ENCODE measurements at regions not wholly inside any gene's neighbourhood (a gene's known extent, or its start where the extent isn't known, plus 50 kb on each side); places are given as distances from the start of the nearest gene placed in this dataset.

DNA sequence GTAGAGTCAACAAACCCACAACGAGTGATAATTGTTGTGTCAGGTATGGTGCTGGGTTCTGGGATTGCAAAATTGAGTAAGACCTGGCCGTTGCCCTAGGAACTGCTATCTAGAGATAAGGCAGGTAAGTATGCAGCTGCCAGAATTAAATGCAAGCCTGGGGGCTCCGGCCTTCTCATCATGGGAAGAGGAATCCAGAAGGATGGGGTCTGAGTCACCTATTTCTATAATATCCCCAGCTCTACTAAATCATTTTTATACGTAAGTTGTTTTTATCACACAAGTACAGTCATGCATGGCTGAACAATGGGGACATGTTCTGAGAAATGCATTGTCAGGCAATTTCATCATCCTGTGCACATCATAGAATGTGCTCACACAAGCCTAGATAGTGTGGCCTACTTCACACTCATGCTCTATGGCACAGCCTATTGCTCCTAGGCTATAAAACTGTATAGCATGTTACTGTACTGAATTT lies 203.0 kb downstream of the KLF5 start:
- no peak overlapping the region for H3K4me3 ChIP-seq (ENCODE audit: low read length)
- peak; percentile 20 for DNase-seq (ENCODE audit: low read depth)
- no peak for TF ChIP-seq CTCF (conservative IDR thresholded peaks at IDR 0.05; ENCODE audit: low read length)

DNA sequence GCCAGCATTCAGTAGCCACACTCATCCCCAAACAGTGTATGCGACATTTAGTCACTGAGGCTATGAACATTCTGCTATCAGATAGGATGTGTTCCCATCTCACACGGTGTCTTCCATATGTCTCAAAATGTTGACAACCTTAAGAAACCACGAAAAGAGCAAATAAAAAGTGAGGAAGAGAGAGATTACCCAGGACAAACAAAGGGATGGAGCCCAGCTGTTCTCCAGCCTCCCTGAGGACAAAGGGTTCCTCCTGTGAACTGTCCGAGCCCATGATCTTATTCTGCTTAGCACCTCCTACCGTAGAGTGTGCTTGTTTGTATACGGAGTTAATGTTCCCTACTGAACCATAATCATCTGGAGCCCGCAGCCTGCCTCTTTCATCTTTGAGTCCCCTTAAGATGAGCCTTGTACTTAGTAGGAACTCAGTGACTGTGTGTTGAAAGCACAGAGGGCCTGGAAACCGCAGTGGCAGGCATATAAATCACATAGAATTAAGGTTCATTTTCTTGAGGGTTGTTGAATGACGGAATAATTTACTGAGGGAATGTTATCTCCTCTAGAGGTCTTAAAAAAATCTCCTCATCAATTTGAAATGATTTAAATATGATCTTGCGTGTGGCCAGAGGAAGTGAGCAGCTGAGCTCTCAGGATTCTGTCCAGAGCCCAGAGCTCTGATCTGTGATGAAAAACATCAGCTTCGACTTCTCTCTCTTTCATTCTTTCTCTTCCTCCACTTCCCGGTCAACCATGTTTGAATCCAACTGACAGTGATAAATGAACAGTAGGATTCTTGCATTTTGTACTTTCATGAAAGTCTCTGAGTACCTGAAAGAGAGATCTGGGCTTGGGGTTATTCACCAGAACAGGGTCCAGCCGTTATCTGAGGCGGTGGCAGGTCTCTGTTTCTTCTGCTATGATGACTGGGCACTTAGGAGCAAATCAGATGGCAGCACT lies 200.5 kb downstream of the KLF5 start:
- no peak overlapping the region for H3K4me3 ChIP-seq (ENCODE audit: low read length)
- peak; percentile 49 for DNase-seq (ENCODE audit: low read depth)
- TF ChIP-seq CTCF (conservative IDR thresholded peaks at IDR 0.05; ENCODE audit: low read length), result no peak

DNA sequence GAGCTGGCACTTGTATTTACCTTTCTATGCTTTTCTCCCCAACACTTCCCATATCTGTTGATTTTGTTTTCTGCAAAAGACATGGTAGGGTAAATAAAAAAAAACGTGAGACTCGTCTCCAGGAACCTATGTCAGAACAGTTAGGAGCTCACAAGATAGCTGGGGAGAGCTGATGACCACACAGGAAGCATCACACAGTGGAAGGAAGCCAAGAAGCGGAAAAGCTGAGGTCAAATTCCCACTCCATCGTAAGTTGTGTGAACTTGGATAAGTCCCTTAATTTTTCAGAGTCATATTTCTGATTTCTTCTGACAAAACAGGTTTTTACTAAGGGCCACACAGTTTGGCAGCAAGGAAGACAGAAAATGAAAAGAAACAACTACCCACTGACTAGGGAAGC lies 199.6 kb downstream of the KLF5 start:
- no peak for DNase-seq (ENCODE audit: low read depth)
- no peak overlapping the region for H3K4me3 ChIP-seq (ENCODE audit: low read length)
- no peak for TF ChIP-seq CTCF (conservative IDR thresholded peaks at IDR 0.05; ENCODE audit: low read length)

GRCh38 chr13:73254827-73255226 lies 196.0 kb downstream of the KLF5 start:
- no peak for DNase-seq (ENCODE audit: low read depth)
- TF ChIP-seq CTCF (conservative IDR thresholded peaks at IDR 0.05; ENCODE audit: low read length), result no peak
- H3K4me3 ChIP-seq (ENCODE audit: low read length), result no peak overlapping the region

DNA sequence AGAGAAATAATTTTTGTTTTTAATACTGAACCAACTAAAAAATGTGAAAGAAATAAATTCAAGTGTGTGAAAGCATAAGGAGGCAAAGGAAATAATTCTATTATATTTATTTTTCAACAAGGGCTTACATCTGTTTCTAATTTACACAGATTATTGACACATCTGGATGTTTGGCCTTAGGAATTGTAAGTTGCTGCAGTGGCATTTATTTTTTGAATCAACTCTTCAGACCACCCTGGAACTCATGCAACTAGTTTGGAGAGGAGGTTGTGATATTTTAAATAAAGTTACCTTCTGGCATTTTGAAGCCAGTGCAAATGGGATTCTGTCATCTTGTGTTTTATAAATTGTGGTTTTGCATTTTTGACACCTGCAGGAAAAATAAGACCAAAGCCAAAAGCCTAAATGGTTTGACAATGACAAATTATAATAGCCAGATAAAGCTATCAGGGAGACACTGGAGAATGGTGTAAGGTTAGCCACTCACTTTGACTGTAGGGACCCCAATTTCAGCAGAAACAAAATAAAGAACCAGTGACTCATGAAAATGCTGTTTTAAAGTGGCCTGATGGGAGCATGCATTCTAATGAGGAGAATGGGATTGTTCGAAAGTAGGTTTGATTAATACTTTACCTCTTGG lies 192.9 kb downstream of the KLF5 start:
- no peak overlapping the region for H3K4me3 ChIP-seq (ENCODE audit: low read length)
- DNase-seq (ENCODE audit: low read depth), result peak; percentile 30
- TF ChIP-seq CTCF (conservative IDR thresholded peaks at IDR 0.05; ENCODE audit: low read length), result no peak

DNA sequence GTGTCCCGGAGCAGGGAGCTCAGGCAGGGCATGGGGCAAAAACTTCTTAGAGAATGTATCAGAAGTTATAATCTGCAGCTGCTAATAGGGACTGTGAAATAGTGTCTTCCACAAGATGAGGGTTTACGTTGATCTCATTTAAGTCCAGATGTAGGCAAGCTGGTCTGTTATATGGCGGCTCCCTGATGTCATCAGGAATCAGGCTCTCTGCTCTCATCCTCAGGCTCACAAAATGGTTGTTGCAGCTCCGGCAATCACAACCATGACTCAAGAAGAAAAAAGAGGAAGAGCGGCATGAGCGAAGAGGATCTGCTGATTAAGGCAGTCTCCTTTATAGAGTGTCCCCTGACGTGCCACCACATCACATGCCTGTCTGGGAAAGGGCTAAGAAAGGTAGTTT lies 191.3 kb downstream of the KLF5 start:
- H3K4me3 ChIP-seq (ENCODE audit: low read length), result no peak overlapping the region
- no peak for DNase-seq (ENCODE audit: low read depth)
- TF ChIP-seq CTCF (conservative IDR thresholded peaks at IDR 0.05; ENCODE audit: low read length), result no peak

All from AG10803 (cell line).